ENCODE measurements at regions not wholly inside any gene's neighbourhood (a gene's known extent, or its start where the extent isn't known, plus 50 kb on each side); places are given as distances from the start of the nearest gene placed in this dataset.

- Mint-ChIP-seq H3K27me3 (peaks cover 5% of the 10 kb centered on the region), H3K4me3 (no peak overlapping the region), H3K27ac (no peak overlapping the region), H3K36me3 (no peaks in the 10 kb centered on the region), H3K4me1 (no peaks in the 10 kb centered on the region), H3K9me3 (peaks cover 2% of the 10 kb centered on the region)
- POLR2A ChIA-PET, result no interaction called here
- ATAC-seq (ENCODE audit: low read depth), result no peak
- no peak for DNase-seq
These were observed 106.4 kb upstream of the NCKAP5 start for GRCh38 chr2:133674433-133675331.

GRCh38 chr2:133676392-133677130 lies 108.3 kb upstream of the NCKAP5 start:
- POLR2A ChIA-PET, result no interaction called here
- H3K27me3 Mint-ChIP-seq, result peaks cover 3% of the 10 kb centered on the region

GRCh38 chr2:133680343-133681049 lies 112.2 kb upstream of the NCKAP5 start:
- DNase-seq (no peak), ATAC-seq (ENCODE audit: low read depth) (no peak)
- Mint-ChIP-seq H3K9me3 (no peaks in the 10 kb centered on the region), H3K27ac (no peak overlapping the region), H3K27me3 (no peaks in the 10 kb centered on the region), H3K36me3 (no peaks in the 10 kb centered on the region), H3K4me3 (no peak overlapping the region), H3K4me1 (no peaks in the 10 kb centered on the region)
- POLR2A ChIA-PET, result no interaction called here

More at GRCh38 chr2:133676392-133677130, 108.3 kb upstream of the NCKAP5 start:
- no peaks in the 10 kb centered on the region for H3K4me1 Mint-ChIP-seq
- no peaks in the 10 kb centered on the region for H3K9me3 Mint-ChIP-seq
- H3K36me3 Mint-ChIP-seq, result no peaks in the 10 kb centered on the region
- ATAC-seq (ENCODE audit: low read depth) (no peak), DNase-seq (no peak)
- no peak overlapping the region for H3K4me3 Mint-ChIP-seq
- H3K27ac Mint-ChIP-seq, result no peak overlapping the region

DNA sequence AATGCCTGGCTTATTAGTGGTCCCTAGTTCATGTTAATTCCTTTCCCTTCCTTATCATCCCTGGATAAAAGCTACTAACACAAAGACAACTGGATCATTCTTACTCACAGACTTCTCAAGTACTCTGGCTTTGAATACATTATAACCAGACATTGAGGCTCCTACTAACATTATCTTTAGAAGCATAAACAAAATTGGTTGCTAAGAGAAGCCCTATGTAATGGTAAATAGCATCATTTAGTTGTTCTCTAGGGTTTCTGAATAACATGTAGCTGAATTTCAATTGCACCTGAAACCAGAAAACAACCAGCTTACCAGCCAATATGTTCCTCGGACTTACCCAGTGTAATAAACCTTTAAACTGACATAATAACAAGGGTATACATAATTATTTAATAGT lies 114.1 kb upstream of the NCKAP5 start:
- no peaks in the 10 kb centered on the region for H3K27me3 Mint-ChIP-seq
- DNase-seq (no peak), ATAC-seq (ENCODE audit: low read depth) (no peak)
- no peak overlapping the region for H3K4me3 Mint-ChIP-seq
- no peak overlapping the region for H3K27ac Mint-ChIP-seq
- no peaks in the 10 kb centered on the region for H3K36me3 Mint-ChIP-seq
- POLR2A ChIA-PET, result no interaction called here
- H3K4me1 Mint-ChIP-seq, result no peaks in the 10 kb centered on the region
- no peaks in the 10 kb centered on the region for H3K9me3 Mint-ChIP-seq

- DNase-seq, result no peak
- H3K27me3 Mint-ChIP-seq, result no peaks in the 10 kb centered on the region
- H3K36me3 Mint-ChIP-seq, result no peaks in the 10 kb centered on the region
- no peaks in the 10 kb centered on the region for H3K9me3 Mint-ChIP-seq
- no peak overlapping the region for H3K4me3 Mint-ChIP-seq
- no peak overlapping the region for H3K27ac Mint-ChIP-seq
- no peaks in the 10 kb centered on the region for H3K4me1 Mint-ChIP-seq
- no peak for ATAC-seq (ENCODE audit: low read depth)
- POLR2A ChIA-PET, result no interaction called here
These were observed 114.6 kb upstream of the NCKAP5 start for GRCh38 chr2:133682906-133683305.

- no peak overlapping the region for H3K27ac Mint-ChIP-seq
- no peaks in the 10 kb centered on the region for H3K4me1 Mint-ChIP-seq
- H3K27me3 Mint-ChIP-seq, result no peaks in the 10 kb centered on the region
- DNase-seq, result no peak
- no peak for ATAC-seq (ENCODE audit: low read depth)
- no peaks in the 10 kb centered on the region for H3K36me3 Mint-ChIP-seq
- no peak overlapping the region for H3K4me3 Mint-ChIP-seq
- H3K9me3 Mint-ChIP-seq, result no peaks in the 10 kb centered on the region
- POLR2A ChIA-PET, result no interaction called here
These were observed 117.5 kb upstream of the NCKAP5 start for GRCh38 chr2:133685636-133686215.

- no peaks in the 10 kb centered on the region for H3K36me3 Mint-ChIP-seq
- H3K27ac Mint-ChIP-seq, result no peak overlapping the region
- no peak overlapping the region for H3K4me3 Mint-ChIP-seq
- H3K9me3 Mint-ChIP-seq, result no peaks in the 10 kb centered on the region
- POLR2A ChIA-PET, result no interaction called here
- H3K4me1 Mint-ChIP-seq, result no peaks in the 10 kb centered on the region
- peaks cover 3% of the 10 kb centered on the region for H3K27me3 Mint-ChIP-seq
- DNase-seq (no peak), ATAC-seq (ENCODE audit: low read depth) (no peak)
These were observed 122.5 kb upstream of the NCKAP5 start for GRCh38 chr2:133690780-133691179.

DNA sequence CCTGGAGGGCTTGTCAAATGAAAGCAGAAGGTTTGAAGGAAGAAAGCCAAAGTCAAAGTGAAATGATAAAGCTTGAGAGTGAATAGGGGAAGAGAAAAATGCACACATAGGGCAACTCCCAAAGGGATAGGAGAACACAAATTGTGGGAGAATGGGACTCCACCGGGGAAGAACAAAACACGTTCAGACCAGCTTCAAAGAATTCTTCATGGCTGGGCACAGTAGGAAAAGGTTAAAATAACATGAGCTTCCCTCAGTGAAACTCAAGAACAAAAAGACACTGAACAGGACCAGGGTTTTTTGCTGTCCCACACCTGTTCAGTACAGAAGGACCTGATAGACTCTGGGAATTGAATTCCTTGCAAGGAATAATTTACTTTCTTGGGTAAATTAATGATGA lies 123.1 kb upstream of the NCKAP5 start:
- no peaks in the 10 kb centered on the region for H3K36me3 Mint-ChIP-seq
- H3K4me3 Mint-ChIP-seq, result no peak overlapping the region
- H3K4me1 Mint-ChIP-seq, result no peaks in the 10 kb centered on the region
- DNase-seq (no peak), ATAC-seq (ENCODE audit: low read depth) (no peak)
- no peak overlapping the region for H3K27ac Mint-ChIP-seq
- POLR2A ChIA-PET, result no interaction called here
- H3K9me3 Mint-ChIP-seq, result no peaks in the 10 kb centered on the region
- H3K27me3 Mint-ChIP-seq, result peaks cover 3% of the 10 kb centered on the region

DNA sequence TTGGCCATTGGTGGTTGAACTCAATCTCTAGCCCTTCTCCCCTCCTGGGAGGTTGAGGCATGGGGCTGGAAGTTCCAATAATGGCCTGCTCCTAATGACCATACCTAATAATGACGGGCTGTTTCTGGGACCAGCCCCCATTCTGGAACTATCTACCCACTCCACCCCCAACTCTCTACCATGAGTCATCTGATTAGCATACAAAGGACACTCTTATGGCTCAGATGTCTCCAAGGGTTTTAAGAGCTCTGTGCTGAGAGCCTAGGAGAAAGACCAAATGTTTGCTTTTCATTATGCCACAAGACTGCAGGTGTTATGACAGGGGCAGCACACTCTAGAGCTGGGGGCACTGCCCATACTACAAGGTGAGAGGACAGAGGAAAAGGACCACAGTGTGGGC lies 137.0 kb upstream of the NCKAP5 start:
- DNase-seq, result no peak
- ATAC-seq (ENCODE audit: low read depth), result no peak
- H3K9me3 Mint-ChIP-seq, result peaks cover 3% of the 10 kb centered on the region
- no peaks in the 10 kb centered on the region for H3K27me3 Mint-ChIP-seq
- POLR2A ChIA-PET, result no interaction called here
- no peaks in the 10 kb centered on the region for H3K4me1 Mint-ChIP-seq
- H3K4me3 Mint-ChIP-seq, result no peak overlapping the region
- no peaks in the 10 kb centered on the region for H3K36me3 Mint-ChIP-seq
- no peak overlapping the region for H3K27ac Mint-ChIP-seq

GRCh38 chr2:133710613-133711012 lies 142.3 kb upstream of the NCKAP5 start:
- Mint-ChIP-seq H3K27ac (no peak overlapping the region), H3K36me3 (no peaks in the 10 kb centered on the region), H3K4me1 (no peaks in the 10 kb centered on the region), H3K9me3 (peaks cover 3% of the 10 kb centered on the region), H3K4me3 (no peak overlapping the region), H3K27me3 (no peaks in the 10 kb centered on the region)
- DNase-seq, result no peak
- ATAC-seq (ENCODE audit: low read depth), result no peak
- POLR2A ChIA-PET, result no interaction called here

DNA sequence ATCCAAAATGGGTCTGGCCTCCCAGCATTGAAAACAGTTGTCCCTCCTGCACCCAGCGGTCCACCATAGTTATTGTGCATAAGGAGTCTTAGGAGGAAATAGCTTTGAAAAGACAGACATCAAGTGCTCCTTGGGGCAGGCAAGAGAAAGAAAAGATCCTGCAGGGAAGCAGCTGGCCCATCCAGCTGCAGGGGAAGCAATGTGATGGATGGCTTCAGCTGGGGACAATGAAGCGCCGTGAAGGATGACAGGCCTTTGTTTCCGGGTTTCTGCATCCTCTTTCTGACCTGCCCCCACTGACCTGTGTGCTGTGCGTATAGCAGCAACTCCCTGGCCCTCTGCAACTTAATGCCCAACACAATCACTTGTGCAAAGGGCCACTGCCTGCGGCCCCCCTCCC lies 142.9 kb upstream of the NCKAP5 start:
- Mint-ChIP-seq H3K27ac (no peak overlapping the region), H3K4me1 (no peaks in the 10 kb centered on the region), H3K27me3 (no peaks in the 10 kb centered on the region), H3K9me3 (peaks cover 3% of the 10 kb centered on the region), H3K4me3 (no peak overlapping the region), H3K36me3 (no peaks in the 10 kb centered on the region)
- ATAC-seq (ENCODE audit: low read depth) (no peak), DNase-seq (no peak)
- POLR2A ChIA-PET, result no interaction called here

GRCh38 chr2:133711806-133712205 lies 143.5 kb upstream of the NCKAP5 start:
- H3K4me1 Mint-ChIP-seq, result no peaks in the 10 kb centered on the region
- H3K36me3 Mint-ChIP-seq, result no peaks in the 10 kb centered on the region
- no peak overlapping the region for H3K27ac Mint-ChIP-seq
- no peak overlapping the region for H3K4me3 Mint-ChIP-seq
- H3K27me3 Mint-ChIP-seq, result no peaks in the 10 kb centered on the region
- ATAC-seq (ENCODE audit: low read depth) (no peak), DNase-seq (no peak)
- H3K9me3 Mint-ChIP-seq, result peaks cover 3% of the 10 kb centered on the region
- POLR2A ChIA-PET, result no interaction called here

GRCh38 chr2:133712369-133712768 lies 144.1 kb upstream of the NCKAP5 start:
- Mint-ChIP-seq H3K27me3 (no peaks in the 10 kb centered on the region), H3K27ac (no peak overlapping the region), H3K4me3 (no peak overlapping the region), H3K9me3 (peaks cover 3% of the 10 kb centered on the region), H3K4me1 (no peaks in the 10 kb centered on the region), H3K36me3 (no peaks in the 10 kb centered on the region)
- no peak for DNase-seq
- POLR2A ChIA-PET, result no interaction called here
- ATAC-seq (ENCODE audit: low read depth), result no peak
